CD4-positive, alpha-beta T cell treated with Interleukin-17A for 1 hour (primary cell): ENCODE measurements at regions not wholly inside any gene's neighbourhood (a gene's known extent, or its start where the extent isn't known, plus 50 kb on each side); places are given as distances from the start of the nearest gene placed in this dataset.

Experiments used
- DNase-seq: peaks from one replicate; pipeline ENCODE4 v3.0.0-alpha.2; 2020

- DNase-seq = no peak
These were observed 90.5 kb upstream of the ZNF469 start for GRCh38 chr16:88292007-88292970.

GRCh38 chr16:88293097-88293496 is 89.7 kb upstream of the ZNF469 start:
- DNase-seq = no peak

DNA sequence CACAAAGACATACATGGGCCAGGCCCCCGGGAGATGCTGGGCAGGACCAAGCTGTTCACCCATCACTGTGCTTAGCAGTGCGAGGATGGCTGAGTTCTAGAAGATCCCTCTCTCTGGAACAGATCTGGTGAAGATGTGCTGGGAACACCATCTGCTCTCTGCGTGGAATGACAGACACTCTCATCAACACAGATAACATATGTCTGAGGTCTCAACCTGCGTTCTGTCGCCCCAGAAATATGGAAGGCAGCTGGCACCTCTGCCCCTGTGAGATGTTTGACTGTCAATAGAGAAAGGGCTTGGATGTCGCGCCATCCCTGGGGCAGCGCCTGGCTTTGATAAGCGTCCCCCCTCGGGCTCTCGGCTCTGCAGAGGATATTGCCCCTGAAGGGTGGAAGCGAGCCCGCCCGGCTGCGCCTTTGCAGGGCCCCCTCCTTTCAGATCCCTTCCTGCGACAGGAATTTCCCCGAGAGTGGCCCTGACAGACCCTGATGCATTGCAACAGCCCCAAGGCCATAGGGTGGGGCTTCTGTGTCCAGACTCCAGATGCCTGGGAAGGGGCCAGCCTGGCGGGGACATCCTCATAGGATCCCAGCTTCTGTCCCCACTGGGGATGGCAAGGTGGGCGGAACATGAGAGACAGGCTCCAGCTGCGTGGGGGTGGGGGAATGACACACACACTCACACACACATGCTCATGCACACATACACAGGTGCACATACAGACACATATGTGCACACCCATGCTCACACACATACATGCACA is 86.9 kb upstream of the ZNF469 start:
- no peak for DNase-seq

DNA sequence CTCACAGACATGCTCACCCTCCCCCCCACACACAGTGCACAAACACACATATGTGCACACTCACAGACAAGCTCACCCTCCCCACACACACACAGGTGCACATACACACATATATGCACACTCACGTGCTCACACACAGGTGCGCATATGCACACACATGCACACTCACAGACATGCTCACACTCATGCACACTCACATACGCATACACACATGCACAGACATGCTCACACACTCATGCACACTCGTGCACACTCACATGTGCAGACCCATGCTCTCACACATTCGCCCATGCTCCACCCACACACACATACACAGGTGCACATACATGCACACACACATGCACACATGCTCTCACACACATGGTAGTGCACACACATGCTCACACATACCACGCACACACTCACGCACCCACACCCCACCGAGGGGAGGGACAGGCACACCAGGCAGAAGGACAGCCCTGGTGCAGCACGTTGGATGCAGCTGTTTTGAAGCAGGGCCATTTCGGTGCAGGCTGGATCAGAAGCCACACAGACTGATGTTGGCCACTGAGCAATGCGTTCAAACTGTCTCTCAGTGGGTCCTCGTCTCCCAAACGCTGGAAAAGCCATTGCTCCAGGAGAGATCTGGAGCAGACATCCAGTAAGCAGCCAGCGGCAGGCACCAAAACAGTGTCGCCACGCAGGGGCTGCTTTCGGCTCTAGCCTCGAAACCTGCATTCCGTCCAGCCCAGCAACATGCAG is 86.2 kb upstream of the ZNF469 start:
- no peak for DNase-seq

GRCh38 chr16:88297178-88297720 is 85.5 kb upstream of the ZNF469 start:
- no peak for DNase-seq

GRCh38 chr16:88298181-88298832 is 84.5 kb upstream of the ZNF469 start:
- DNase-seq = no peak

GRCh38 chr16:88298833-88299745 is 83.7 kb upstream of the ZNF469 start:
- DNase-seq = no peak

DNA sequence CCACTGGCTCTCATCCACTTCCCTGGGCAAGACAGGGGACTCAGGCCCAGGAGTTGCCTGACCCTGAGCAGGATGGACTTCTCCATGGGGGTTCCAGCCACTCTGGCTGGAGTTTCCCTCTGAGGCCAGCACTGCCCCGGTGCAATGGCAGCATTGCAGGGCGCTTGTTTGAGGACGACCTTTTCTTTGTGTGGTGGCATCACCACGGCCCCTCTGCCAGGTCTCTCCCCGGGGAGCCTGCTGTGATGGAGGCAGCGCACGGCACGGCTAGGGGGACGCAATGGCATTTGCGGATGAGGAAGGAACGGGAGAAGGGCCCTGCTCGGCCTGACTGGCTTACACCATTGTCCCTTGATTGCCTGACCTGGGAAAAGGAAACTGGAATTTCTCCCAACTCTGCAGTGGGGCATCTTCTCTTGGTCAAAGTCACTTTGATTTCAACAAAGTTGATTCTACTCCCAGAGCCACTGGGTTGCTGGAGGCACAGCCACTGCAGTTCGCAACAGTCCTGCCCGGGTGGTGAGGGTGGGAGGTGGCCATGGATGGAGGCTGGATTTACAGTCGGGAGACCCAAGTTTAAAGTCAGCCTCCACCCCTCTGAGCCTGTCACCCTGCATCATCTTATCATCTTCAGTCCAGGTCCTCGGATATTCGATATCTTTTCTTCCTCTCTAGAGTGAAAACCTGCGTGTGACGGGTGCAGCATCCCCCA is 82.9 kb upstream of the ZNF469 start:
- DNase-seq = no peak

DNA sequence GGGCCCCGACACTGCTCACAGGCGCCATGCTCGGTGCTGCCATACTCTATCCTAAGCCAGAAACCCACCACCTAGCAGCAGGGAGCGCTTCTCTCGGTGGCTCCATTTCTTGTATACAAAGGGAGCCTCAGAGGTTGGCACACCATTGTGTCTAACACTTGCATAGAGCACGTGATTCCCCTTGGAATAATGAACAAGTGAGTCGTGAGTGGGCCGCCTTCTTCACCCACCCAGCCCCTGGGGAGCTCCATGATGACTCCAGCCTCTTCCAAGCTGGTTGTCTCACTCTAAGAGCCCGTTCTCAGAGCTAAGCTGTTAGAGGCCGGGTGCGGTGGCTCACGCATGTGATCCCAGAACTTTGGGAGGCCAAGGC is 82.3 kb upstream of the ZNF469 start:
- DNase-seq = no peak

DNA sequence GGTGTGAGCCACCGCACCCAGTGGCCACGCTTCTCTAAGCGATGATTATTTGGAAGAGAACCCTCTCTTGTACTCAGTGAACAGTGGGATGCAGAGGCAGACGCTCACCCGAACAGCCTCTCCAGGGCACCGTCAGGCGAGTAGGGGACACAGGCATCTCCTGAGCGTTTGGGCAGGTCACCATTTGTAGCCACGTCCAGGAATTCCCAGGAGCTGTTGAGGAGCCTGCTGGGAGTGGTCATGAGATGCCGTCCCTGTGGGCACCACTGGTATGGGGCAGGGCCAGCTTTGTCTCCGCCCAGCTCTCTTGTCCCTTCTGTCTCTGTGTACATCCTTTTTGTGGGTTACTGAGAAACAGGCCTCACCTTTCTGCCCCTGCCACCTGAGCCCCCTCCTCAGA is 81.3 kb upstream of the ZNF469 start:
- DNase-seq = no peak

- DNase-seq = no peak
These were observed 80.9 kb upstream of the ZNF469 start for GRCh38 chr16:88301886-88302285.

GRCh38 chr16:88302666-88303065 is 80.1 kb upstream of the ZNF469 start:
- no peak for DNase-seq

DNA sequence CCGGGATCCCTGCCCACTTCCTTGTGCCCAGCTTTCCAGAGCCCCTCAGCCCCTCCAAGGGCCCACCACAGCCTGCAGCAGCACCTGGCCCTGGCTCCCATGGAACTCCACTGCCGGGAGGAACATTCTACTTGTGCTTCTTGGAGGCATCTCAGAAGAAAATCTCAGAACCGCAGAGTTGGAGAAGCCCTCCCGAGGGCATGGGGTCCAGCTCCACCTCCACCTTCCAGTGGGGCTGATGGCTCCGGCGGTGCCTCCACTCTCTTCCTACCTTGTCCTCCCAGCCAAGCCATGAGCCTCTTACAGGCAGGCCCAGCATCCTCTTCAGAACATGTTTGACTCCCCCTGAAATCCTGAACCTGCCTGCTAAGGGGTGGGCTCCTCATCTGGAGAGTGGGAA is 79.4 kb upstream of the ZNF469 start:
- DNase-seq = no peak

DNA sequence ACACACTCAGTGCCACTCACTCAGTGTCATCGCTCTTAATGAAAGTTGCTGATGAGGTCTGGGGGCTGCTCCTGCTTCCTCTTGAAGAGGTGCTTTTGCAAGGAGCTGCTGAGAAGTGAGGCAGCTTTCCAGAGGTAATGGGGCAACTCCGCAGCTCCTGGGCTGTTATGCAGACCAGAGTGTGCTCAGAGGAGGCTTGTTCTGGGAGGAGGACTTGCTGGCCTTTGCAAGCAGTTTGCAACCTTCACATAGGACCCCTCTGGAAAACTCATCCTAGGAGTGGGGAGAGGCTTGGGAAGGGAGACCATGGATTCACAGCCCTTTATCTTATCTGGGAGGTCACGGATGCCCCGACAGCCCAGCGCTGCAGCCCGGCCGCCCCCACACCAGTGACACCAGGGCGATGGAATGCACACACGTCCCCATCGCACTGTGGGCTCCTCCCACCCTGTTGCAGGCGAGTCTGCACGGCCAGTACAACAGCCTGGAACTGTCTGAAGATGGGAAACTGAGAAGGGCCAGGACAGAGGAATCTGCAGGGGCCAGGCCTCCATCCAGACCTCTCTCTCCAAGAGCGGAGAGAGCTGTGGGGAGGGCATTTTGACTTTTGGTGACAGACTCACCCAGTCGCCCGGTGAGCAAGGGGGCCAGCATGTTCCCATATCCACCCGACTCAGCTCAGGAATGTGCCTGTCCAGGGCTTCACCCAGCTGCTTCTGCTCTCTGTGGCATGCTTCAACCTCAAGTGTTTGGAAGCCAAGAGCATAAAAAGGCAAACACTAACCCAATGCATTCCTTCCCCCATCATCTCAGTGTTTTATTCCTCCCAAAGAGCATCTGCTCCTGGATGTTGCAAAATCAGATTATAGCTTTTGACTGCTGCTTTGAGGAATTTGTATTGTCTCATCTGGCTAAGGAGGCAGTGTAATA is 78.6 kb upstream of the ZNF469 start:
- no peak for DNase-seq

DNA sequence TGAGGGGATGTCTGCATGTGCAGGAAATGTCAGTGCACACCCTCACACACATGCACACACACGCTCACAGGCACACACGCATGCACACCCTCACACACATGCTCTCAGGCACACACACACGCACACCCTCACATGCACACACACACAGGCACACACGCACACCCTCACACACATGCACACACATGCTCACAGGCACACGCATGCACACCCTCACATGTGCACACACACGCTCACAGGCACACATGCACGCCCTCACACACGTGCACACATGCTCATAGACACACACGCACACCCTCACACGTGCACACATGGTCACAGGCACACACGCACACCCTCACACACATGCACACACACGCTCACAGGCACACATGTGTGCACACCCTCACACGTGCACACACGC is 77.6 kb upstream of the ZNF469 start:
- DNase-seq = no peak

- no peak for DNase-seq
These were observed 76.3 kb upstream of the ZNF469 start for GRCh38 chr16:88306411-88306810.

DNA sequence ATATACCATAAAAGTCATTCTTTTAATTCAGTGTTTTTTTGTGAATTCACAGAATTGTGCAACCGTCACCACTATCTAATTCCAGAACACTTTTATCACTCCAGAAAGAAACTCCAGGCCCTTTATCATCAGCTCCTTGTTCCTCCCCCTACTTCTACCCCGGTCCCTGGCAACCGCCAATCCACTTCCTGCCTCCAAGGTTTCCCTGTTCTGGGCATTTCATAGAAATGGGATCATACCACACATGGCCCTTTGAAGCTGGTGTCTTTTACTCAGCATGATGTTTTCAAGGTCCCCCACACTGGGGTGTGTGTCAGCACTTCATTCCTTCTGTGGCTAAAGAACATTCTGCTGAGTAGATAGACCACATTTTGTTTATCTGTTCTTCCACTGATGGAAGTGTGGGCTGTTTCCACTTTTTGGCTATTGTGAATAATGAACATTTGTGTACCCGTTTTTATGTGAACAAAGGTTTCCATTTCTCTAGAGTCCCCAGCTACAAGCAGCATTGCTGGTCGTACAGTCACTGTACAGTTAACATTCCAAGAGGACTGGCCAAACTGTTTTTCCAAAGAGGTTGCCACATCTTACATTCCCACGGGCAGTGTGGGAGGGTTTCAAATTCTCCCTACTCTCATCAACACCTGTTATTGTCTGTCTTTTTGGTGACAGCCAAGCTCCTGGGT is 75.8 kb upstream of the ZNF469 start:
- DNase-seq = no peak

DNA sequence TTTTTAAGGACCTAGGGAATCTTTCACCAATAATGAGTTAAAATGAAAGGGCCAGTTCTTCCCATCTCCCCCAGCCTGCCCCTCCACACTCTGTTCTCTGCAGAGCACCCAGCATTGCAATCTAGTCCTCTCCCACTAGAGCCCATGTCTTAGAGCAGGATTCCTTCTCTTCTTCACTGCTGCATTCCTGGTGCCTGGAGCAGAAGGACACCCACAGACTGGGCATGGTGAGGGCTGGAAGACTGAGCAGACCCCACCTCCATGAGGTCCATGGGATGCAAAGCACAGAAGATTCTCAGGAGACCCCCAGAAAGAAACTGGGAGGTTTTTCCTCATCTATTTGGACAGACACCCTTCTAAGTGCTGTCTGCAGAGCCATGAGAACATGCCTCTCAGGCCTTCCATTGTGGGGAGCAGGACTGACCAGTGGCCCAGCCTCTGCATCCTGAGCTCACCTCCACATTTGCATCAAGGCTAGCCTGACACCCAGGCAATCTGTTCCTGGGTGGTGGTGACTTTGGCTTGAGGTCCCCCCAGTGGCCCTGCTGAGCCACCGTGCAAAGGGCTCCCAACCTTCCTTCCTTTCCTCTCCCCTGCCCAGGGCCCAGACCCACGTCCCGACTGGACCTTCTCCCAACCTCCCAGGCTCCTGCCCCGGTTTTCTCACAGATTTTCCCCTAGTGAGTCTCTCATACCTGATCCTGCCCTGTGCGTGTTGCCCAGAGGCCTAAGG is 74.2 kb upstream of the ZNF469 start:
- DNase-seq = no peak
